ENCODE measurements at regions not wholly inside any gene's neighbourhood (a gene's known extent, or its start where the extent isn't known, plus 50 kb on each side); places are given as distances from the start of the nearest gene placed in this dataset.

GRCh38 chr9:13568841-13569601 is 289.5 kb upstream of the MPDZ start:
- no peak for DNase-seq (ENCODE audit: extremely low read depth in 1 of 2, low read depth in 1 of 2)

DNA sequence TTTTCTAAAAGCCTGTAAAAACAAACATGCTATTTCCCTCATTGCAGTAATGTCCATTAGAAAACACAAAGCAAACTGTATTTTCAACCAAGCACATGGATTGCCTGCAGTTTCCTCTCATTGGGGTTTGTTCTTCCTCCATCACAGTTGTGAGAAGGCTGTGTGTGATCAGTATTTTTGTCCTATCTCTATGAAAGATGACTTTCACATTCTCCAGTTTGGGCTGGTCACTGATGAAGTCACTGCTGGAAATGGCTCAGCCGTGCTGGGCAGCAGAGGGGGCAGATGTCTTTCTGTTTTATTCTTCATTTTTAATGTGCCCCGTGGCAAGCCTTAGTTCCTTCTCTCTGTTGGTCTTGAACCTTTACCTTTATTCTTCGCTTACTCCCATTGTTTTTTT is 288.9 kb upstream of the MPDZ start:
- DNase-seq (ENCODE audit: extremely low read depth in 1 of 2, low read depth in 1 of 2) = no peak

DNA sequence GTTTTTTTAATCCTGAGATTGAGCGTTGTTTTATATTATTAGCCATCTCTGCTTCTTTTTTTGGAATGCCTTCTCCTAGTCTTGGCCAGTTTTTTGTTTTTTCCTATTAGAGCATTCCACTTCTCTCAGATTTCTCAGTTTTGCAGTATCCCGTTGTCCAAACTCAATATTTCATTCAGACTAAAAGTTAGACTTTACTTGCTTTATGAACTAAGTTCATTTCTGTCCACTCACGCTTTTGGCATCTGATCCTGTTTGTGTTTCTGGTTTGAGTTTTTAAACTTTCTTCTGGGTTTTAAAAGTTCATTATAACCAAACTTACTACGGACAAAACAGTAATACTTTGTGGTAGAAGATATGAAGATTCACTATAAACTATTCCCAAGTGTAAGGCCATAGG is 288.3 kb upstream of the MPDZ start:
- no peak for DNase-seq (ENCODE audit: extremely low read depth in 1 of 2, low read depth in 1 of 2)

- no peak for DNase-seq (ENCODE audit: extremely low read depth in 1 of 2, low read depth in 1 of 2)
These were observed 278.3 kb upstream of the MPDZ start for GRCh38 chr9:13557746-13558145.

DNA sequence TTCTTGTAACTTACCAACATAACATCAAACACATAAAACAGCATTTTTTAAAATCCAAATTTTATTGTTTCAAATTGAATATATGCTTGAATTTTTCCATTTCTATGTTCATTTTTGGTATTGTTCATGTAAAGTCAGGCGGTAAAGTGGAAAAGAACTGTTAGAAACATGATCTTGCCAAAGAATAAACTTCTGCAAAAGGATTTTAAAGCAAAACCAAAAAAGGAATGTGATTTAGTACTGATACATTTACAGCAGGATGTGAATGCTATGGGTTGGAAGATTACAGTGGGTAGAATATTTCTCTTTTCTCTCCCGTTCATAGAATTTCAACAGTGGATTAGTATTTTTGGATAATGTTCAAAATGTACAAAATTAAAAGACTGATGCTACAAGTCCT is 277.2 kb upstream of the MPDZ start:
- no peak for DNase-seq (ENCODE audit: extremely low read depth in 1 of 2, low read depth in 1 of 2)

DNA sequence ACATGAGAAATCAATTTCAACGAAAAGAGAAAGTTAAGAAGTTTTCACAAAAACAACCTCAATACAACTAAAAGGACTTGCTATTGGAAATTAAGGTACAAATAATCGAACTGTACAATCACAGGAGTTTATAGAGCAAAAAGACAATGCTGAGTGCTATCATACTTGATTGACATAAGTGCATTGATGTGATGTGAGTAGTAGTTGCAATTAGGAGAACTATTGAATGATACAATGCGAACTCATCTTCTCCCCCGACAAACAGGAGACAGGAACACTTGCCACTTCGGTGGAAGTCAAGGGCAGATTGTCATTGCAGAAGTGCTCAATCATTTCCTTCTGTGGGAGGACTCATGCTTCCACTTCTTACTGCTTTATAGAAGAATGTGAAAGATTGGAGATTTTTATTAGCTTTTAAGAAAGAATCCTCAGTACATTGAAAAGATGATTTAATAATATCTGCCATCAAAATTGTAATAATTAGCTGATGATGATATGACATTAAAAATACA is 276.6 kb upstream of the MPDZ start:
- no peak for DNase-seq (ENCODE audit: extremely low read depth in 1 of 2, low read depth in 1 of 2)

DNA sequence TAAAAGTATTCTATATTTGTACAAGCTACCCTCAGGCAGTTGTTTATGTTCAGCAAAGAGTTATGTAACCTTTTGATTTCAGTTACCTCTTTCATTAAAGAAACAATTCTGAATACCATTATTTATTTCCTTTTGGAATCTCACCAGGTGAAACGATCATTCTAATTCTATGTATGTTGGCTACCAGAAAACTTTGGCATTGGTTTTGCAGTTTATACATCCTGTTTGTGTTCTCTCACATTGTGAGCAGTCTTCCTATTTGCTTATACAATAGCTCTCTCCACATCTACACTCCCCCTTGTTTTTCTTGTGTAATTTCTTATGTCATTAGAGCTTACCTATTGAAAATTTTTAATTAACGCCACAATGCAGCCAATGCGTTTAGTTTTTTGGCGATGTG is 276.0 kb upstream of the MPDZ start:
- DNase-seq (ENCODE audit: extremely low read depth in 1 of 2, low read depth in 1 of 2) = no peak

DNA sequence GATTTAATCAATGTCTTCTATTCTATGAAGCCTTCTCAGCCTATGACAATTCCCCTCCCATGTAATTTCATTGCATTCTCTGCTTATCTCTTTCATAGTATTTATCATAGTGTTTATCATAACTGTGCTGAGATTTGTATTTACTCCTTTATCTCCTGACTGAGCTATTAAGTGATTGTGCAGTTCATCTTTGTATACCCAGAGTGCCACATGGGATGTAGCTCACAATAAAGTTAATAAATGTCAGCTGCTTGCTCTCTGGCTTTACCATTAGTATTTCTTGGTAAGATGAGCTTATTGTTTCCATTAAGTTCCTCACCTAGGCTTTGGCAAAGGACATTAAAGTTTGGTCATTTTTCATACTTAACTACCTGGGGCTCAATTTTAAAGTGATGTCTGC is 275.1 kb upstream of the MPDZ start:
- no peak for DNase-seq (ENCODE audit: extremely low read depth in 1 of 2, low read depth in 1 of 2)

DNA sequence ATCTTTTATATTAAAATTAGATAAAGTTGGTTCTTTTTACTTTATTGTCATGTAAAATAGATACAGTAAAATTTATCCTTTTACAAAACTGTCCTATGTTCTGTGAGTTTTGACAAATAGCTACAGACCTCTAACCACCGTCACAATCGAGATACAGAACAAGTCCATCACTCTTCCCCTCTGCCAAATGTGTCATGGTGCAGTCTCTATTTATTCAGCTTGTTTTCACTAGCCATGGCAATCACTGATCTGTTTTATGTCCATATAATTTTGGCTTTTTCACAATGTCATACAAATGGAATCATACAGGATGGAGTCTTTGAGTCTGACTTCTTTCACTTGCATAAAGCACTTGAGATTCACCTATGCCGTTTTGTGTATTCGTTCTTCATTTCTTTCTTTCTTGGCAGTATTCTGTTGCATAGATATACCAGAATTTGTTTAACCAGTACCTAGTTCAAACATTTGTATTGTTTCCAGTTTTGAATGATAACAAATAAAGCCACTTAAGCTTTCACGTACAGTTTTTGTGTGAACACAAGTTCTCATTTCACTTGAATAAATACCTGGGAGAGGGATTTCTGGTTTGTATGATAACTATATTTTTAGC is 273.2 kb upstream of the MPDZ start:
- no peak for DNase-seq (ENCODE audit: extremely low read depth in 1 of 2, low read depth in 1 of 2)

DNA sequence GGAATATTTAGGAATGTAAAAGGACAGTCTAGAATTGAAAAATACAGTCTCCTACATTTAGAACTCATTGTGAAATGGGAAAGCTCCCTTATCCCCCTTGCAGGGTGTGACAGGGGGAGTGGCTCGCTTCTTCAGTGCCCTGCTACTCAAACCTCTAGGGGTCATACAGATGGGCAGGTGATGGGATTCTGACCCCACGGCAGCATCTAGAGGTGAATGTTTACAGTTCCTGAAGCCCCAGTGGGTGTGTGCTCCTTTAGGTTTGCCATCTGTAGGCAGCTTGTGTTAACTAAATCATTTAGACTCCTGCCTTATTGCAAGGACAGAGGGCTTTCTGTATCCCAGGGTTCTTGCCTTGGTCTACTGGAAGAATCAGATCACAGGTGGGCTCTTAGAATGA is 271.0 kb upstream of the MPDZ start:
- DNase-seq (ENCODE audit: extremely low read depth in 1 of 2, low read depth in 1 of 2) = no peak

GRCh38 chr9:13548535-13548934 is 269.0 kb upstream of the MPDZ start:
- no peak for DNase-seq (ENCODE audit: extremely low read depth in 1 of 2, low read depth in 1 of 2)

GRCh38 chr9:13535141-13535540 is 255.6 kb upstream of the MPDZ start:
- no peak for DNase-seq (ENCODE audit: extremely low read depth in 1 of 2, low read depth in 1 of 2)

- DNase-seq (ENCODE audit: extremely low read depth in 1 of 2, low read depth in 1 of 2) = no peak
These were observed 254.5 kb upstream of the MPDZ start for GRCh38 chr9:13534006-13534405.

- DNase-seq (ENCODE audit: extremely low read depth in 1 of 2, low read depth in 1 of 2) = no peak
These were observed 252.9 kb upstream of the MPDZ start for GRCh38 chr9:13532407-13532806.

GRCh38 chr9:13529321-13530104 is 250.0 kb upstream of the MPDZ start:
- DNase-seq (ENCODE audit: extremely low read depth in 1 of 2, low read depth in 1 of 2) = no peak

GRCh38 chr9:13524245-13524644 is 244.8 kb upstream of the MPDZ start:
- DNase-seq (ENCODE audit: extremely low read depth in 1 of 2, low read depth in 1 of 2) = no peak

- no peak for DNase-seq (ENCODE audit: extremely low read depth in 1 of 2, low read depth in 1 of 2)
These were observed 240.6 kb upstream of the MPDZ start for GRCh38 chr9:13520069-13520468.

DNA sequence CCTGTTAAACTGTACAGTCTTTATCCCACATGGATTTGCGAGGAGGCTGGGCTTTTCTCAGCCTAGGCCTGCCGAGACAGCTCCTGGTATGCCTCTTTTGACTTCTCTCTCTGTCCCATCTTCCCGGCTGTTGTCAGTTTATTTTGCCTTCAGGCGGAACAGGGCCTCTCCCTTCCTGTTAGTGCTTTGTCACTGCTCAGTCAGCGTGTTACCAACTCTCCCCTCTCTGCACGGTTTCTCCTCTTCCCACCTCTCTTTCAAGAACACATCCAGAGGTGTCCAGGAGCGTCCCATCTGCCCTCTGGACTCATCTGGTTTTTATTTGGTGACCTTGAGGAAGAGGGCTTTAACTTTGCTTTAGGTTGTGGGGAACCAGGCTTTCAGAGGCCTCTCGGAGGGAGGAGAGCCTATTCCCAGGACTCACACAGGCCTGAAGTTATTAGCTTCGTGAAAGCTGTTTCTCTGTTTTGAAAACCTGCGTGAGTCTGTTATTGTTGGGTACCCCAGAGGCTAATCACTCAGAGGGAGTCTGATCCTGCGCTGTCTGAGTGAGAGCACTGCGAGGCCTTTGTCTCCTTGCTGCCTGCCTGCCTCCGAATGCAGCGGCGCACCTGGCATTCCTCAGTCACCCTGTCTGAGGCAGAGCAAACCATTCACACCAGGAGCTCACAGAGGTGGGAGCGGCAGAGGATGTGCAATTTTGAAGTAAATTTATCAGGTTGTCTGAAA is 234.4 kb upstream of the MPDZ start:
- DNase-seq (ENCODE audit: extremely low read depth in 1 of 2, low read depth in 1 of 2) = no peak

GRCh38 chr9:13513286-13513685 is 233.8 kb upstream of the MPDZ start:
- no peak for DNase-seq (ENCODE audit: extremely low read depth in 1 of 2, low read depth in 1 of 2)

DNA sequence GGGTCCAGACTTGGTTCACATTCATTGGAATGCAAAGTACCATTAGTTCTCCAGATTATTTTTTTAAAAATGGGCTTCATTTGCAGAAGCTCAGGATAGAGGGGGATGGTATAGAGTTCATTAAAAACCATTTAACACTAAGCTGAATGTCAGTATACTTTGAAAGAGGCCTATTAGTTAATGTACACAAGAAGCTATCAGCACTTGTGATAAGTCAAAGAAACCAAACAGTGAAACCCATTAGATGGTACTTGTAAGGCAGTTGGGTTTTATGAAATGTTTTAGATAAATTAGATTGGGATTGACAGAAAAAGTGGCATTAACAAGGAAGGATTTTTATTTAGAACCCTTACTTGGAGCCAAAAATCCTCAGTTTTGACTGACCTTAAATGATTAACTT is 229.2 kb upstream of the MPDZ start:
- DNase-seq (ENCODE audit: extremely low read depth in 1 of 2, low read depth in 1 of 2) = no peak

- DNase-seq (ENCODE audit: extremely low read depth in 1 of 2, low read depth in 1 of 2) = no peak
These were observed 228.6 kb upstream of the MPDZ start for GRCh38 chr9:13508086-13508485.
